GM12891 (cell line): ENCODE measurements at regions not wholly inside any gene's neighbourhood (a gene's known extent, or its start where the extent isn't known, plus 50 kb on each side); places are given as distances from the start of the nearest gene placed in this dataset.

Experiments used
- PAX5 ChIP-seq: IDR thresholded peaks from 2 replicates; pipeline ENCODE4 v1.6.1; 2011; ENCODE audit warnings: low read length, moderate library complexity, mild to moderate bottlenecking; ENCODE audit not compliant: insufficient read depth, severe bottlenecking
- POLR2A ChIP-seq: IDR thresholded peaks from 2 replicates; pipeline ENCODE4 v1.6.1; 2011; ENCODE audit warnings: low read depth, low read length, control low read depth
- POLR2AphosphoS5 ChIP-seq: IDR thresholded peaks from 2 replicates; pipeline ENCODE4 v1.6.1; 2011; ENCODE audit warnings: low read depth, low read length, control low read depth
- SPI1 ChIP-seq: IDR thresholded peaks from 2 replicates; pipeline ENCODE4 v1.6.1; 2011; ENCODE audit warnings: low read depth, low read length, control low read depth

GRCh38 chr13:111396457-111396856 lies 76.0 kb downstream of the TEX29 start:
- no peak for TF ChIP-seq POLR2A
- no peak for TF ChIP-seq POLR2AphosphoS5
- TF ChIP-seq SPI1, result no peak
- no peak for TF ChIP-seq PAX5
